Body of pancreas (tissue), 4 donors: ENCODE measurements at regions not wholly inside any gene's neighbourhood (a gene's known extent, or its start where the extent isn't known, plus 50 kb on each side); places are given as distances from the start of the nearest gene placed in this dataset.

Experiments
- ATAC-seq: fragments of 150-250 bp; one replicate; pipeline ENCODE4 v1.9.1; 2016
- DNase-seq, 4 donors: peaks; one replicate each; pipeline ENCODE4 v3.0.0-alpha.2; 2019
- H3K27ac ChIP-seq, 4 donors: fragments of 200-600 bp; sonication (generic); 1 replicate in 3 of 4; 2 replicates in 1 of 4; pipeline versions ENCODE4 v1.5.1 to v1.6.1; 2016 to 2019; ENCODE audit warnings: mild to moderate bottlenecking in 1 of 4, mixed read lengths in 1 of 4, moderate library complexity in 1 of 4
- H3K27me3 ChIP-seq, 2 donors: fragments of 200-600 bp; sonication (generic); one replicate each; pipeline ENCODE4 v1.6.0; 2016; ENCODE audit warnings: mild to moderate bottlenecking in 1 of 2
- H3K36me3 ChIP-seq, 2 donors: fragments of 200-600 bp; sonication (generic); replicated peaks in 1 of 2; 2 replicates each; pipeline ENCODE4 v1.5.1; 2016; ENCODE audit warnings: low read depth in 2 of 2; ENCODE audit not compliant: insufficient read depth in 1 of 2
- H3K4me1 ChIP-seq: fragments of 200-600 bp; sonication (generic); one replicate; pipeline ENCODE4 v1.6.0; 2016
- H3K4me3 ChIP-seq, 2 donors: fragments of 200-600 bp; sonication (generic); 1 replicate in 1 of 2; 2 replicates in 1 of 2; pipeline ENCODE4 v1.5.1; 2016 to 2019
- H3K9me3 ChIP-seq, 3 donors: fragments of 200-600 bp; sonication (generic); 1 replicate in 2 of 3; 2 replicates in 1 of 3; pipeline ENCODE4 v1.5.1; 2016
- POLR2A ChIP-seq, 3 donors: fragments of 450-650 bp; IDR thresholded peaks; one replicate each; pipeline ENCODE4 v1.6.1; 2016; ENCODE audit warnings: antibody characterized with exemption in 3 of 3, mild to moderate bottlenecking in 2 of 3
- WGBS, 2 donors: methylation state at CpG; one replicate each; pipeline ENCODE4 v1.1.5; 2017; 5-methylcytosine and 5-hydroxymethylcytosine counted together
- intact Hi-C: fragments of 100-400 bp; cut with DNase I; formaldehyde crosslinking; loops from one replicate; pipeline ENCODE4 v1.15.1; 2023
- TF ChIP-seq, protein P1 (sequence below), 7 experiments: fragments of 450-650 bp in 4 of 7; fragments of 200-600 bp in 3 of 7; sonication (generic) in 3 of 7; IDR thresholded peaks; one replicate each; pipeline ENCODE4 v1.5.1; 2016 to 2019; ENCODE audit warnings: antibody characterized with exemption in 7 of 7

DNA sequence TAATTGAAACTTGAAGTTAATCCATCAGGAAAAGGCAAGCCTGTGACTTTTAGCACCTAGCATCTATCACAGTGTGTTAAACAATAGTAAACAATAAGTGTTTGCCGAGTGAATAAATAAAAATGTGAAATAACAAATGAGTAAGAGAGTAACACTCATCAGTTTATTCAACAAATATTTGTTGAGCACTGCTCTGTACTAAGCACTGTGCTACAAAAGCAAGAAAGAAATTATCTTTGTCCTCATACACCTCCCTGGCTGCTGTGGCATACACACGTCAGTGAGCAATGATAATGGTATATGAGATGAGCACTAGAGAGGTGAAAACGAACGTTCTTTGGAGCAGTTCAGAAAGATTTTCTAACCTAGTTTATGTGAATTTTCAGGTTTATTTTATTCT, 295.0 kb upstream of the LRRC7 start:
- no peak for TF ChIP-seq POLR2A (IDR thresholded peaks at IDR 0.05)
- no peak for ATAC-seq

DNA sequence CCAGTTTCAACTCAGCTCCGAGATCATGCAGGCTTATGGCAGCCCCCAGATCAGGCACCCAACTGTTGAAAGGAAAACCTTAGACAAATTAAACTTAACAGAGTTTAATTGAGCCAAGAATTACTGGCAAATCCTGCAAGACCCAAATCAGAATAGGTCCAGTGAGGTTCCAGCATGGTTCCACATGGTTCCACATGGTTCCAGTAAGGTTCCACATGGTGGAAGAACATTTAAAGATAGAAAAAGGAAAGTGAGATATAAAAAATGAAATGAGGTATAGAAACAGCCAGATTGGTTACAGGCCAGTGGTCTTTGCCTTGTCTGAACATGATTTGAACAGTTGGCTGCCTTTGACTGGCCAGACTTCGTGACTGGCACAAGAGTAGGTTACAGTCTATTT, 288.8 kb upstream of the LRRC7 start:
- H3K4me3 ChIP-seq, result no peak overlapping the region
- no peaks in the 10 kb centered on the region for H3K9me3 ChIP-seq
- H3K36me3 ChIP-seq, result no peaks in the 10 kb centered on the region
- no peak overlapping the region for H3K27ac ChIP-seq
- DNase-seq (no peak), ATAC-seq (no peak)
- peaks cover 13% of the 10 kb centered on the region for H3K4me1 ChIP-seq
- intact Hi-C loops, result no loop called here
- TF ChIP-seq POLR2A (IDR thresholded peaks at IDR 0.05), result no peak
- TF ChIP-seq, protein P1, sequence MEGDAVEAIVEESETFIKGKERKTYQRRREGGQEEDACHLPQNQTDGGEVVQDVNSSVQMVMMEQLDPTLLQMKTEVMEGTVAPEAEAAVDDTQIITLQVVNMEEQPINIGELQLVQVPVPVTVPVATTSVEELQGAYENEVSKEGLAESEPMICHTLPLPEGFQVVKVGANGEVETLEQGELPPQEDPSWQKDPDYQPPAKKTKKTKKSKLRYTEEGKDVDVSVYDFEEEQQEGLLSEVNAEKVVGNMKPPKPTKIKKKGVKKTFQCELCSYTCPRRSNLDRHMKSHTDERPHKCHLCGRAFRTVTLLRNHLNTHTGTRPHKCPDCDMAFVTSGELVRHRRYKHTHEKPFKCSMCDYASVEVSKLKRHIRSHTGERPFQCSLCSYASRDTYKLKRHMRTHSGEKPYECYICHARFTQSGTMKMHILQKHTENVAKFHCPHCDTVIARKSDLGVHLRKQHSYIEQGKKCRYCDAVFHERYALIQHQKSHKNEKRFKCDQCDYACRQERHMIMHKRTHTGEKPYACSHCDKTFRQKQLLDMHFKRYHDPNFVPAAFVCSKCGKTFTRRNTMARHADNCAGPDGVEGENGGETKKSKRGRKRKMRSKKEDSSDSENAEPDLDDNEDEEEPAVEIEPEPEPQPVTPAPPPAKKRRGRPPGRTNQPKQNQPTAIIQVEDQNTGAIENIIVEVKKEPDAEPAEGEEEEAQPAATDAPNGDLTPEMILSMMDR (IDR thresholded peaks at IDR 0.05), result no peak
- H3K27me3 ChIP-seq, result no peaks in the 10 kb centered on the region
- WGBS, 2 donors, result 90 to 95% methylated on average over 2 of the region's 2 CpGs

More for the DNA sequence above, 295.0 kb upstream of the LRRC7 start:
- intact Hi-C loops, result no loop called here
- no peak overlapping the region for H3K27ac ChIP-seq
- no peaks in the 10 kb centered on the region for H3K9me3 ChIP-seq
- H3K36me3 ChIP-seq, result no peaks in the 10 kb centered on the region
- H3K4me1 ChIP-seq, result peaks cover 36% of the 10 kb centered on the region
- H3K27me3 ChIP-seq, result no peaks in the 10 kb centered on the region
- H3K4me3 ChIP-seq, result no peak overlapping the region
- WGBS, 2 donors, result 77 to 80% methylated on average over 4 of the region's 4 CpGs
- DNase-seq, result no peak

DNA sequence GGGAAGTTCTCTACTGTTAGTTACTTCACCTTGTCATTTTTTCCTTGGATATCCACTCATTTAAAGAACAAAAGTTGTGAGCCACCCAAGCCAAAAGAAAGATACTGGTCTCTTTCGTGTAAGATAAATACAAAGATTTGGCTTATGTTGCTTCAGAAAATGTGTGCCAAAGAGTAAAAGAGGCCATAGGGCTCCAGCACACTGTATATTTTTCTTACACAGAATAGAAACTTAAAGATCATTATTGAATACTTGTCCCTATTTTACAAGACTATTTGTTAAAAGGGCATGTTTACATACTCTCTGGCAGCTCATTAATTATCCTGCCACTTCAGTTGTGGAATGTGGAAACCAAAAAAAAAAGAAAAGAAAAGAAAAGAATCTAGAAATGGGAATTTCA, 284.2 kb upstream of the LRRC7 start:
- Histone ChIP-seq H3K9me3 (no peaks in the 10 kb centered on the region), H3K36me3 (no peaks in the 10 kb centered on the region), H3K4me3 (no peak overlapping the region), H3K4me1 (peaks cover 18% of the 10 kb centered on the region), H3K27me3 (no peaks in the 10 kb centered on the region), H3K27ac (no peak overlapping the region)
- ATAC-seq (no peak), DNase-seq (no peak)
- TF ChIP-seq, protein P1 (IDR thresholded peaks at IDR 0.05), result no peak
- TF ChIP-seq POLR2A (IDR thresholded peaks at IDR 0.05), result no peak
- WGBS, 2 donors, result 22 to 25% methylated on average over 1 of the region's 1 CpG
- intact Hi-C loops, result no loop called here

DNA sequence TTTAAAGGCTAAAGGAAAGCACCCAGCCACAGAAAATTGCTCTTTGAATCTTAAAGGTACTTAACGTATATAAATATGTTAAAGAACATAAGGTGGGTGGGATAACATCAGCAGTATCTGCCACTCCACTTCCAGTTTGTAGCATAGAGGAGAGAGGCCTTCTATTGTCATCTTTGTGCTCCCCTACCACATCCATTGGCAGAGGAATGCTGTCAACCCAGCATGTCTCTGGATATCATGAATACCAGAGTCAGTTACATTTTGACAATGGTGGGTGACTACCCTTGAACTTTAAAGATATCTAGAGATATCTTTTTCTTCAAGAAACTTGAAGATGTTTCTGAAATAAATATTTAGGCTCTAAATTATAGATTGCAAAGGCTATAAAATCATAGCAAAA, 283.2 kb upstream of the LRRC7 start:
- H3K27ac ChIP-seq, result no peak overlapping the region
- peaks cover 18% of the 10 kb centered on the region for H3K4me1 ChIP-seq
- no peak for TF ChIP-seq POLR2A (IDR thresholded peaks at IDR 0.05)
- TF ChIP-seq, protein P1 (IDR thresholded peaks at IDR 0.05), result no peak
- H3K9me3 ChIP-seq, result no peaks in the 10 kb centered on the region
- DNase-seq, result no peak
- H3K4me3 ChIP-seq, result no peak overlapping the region
- WGBS, 2 donors, result 81 to 82% methylated on average over 1 of the region's 1 CpG
- ATAC-seq, result no peak
- H3K27me3 ChIP-seq, result no peaks in the 10 kb centered on the region
- no peaks in the 10 kb centered on the region for H3K36me3 ChIP-seq
- intact Hi-C loops, result no loop called here

DNA sequence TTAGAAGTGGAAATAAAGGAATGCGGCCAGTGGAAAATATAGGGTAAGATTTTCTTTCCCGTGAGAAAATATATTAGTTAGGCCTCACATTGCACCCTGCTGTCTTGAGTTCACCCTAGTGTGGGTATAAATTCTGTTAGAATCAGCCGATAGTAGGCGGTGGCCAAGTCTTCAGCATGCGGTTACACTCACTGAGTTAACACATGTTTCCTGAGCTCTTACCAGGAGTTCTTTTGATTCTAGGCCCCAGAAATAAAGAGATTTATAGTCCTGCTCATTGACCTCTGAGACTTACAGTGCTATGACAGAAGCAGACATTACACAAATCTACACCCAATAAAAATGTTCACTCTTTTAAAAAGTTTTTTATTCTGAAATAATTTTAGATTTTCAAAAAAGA, 279.3 kb upstream of the LRRC7 start:
- no peaks in the 10 kb centered on the region for H3K36me3 ChIP-seq
- H3K9me3 ChIP-seq, result no peaks in the 10 kb centered on the region
- H3K27ac ChIP-seq, result no peak overlapping the region
- WGBS, 2 donors, result 92 to 93% methylated on average over 5 of the region's 5 CpGs
- DNase-seq, result no peak
- intact Hi-C loops, result no loop called here
- no peak for TF ChIP-seq POLR2A (IDR thresholded peaks at IDR 0.05)
- TF ChIP-seq, protein P1 (IDR thresholded peaks at IDR 0.05), result no peak
- no peaks in the 10 kb centered on the region for H3K27me3 ChIP-seq
- H3K4me1 ChIP-seq, result peaks cover 11% of the 10 kb centered on the region
- H3K4me3 ChIP-seq, result no peak overlapping the region
- no peak for ATAC-seq
